NCI-H2171 (cell line): ENCODE measurements at regions not wholly inside any gene's neighbourhood (a gene's known extent, or its start where the extent isn't known, plus 50 kb on each side); places are given as distances from the start of the nearest gene placed in this dataset.
"Not testable (repeated sequence)": the region's sequence is repeated elsewhere in the genome, so short reads cannot be mapped to it uniquely, and the experiment has no call there.

Source experiments
- DNase-seq: peaks from one replicate; lab custom pipeline; 2025; lab: John Stamatoyannopoulos, UW

DNA sequence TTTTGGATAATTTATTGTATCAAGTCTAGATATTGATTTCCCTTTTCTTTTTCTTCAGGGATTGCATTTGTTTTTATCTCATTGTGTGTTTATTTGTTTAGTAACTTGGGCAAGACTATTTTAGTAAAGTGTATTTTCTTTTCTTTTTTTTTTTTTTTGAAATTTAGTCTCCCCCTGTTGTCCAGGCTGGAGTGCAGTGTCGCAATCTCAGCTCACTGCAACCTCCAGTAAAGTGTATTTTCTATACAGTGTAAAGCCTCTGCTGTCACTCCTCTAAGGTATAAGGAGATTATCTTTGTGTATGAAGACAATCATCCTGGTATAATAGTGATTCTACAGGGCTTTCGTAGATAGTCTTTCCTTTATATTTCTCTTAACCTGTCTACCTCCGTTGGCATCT, 2546.0 kb downstream of the PCDH9 start:
- no peak for DNase-seq

DNA sequence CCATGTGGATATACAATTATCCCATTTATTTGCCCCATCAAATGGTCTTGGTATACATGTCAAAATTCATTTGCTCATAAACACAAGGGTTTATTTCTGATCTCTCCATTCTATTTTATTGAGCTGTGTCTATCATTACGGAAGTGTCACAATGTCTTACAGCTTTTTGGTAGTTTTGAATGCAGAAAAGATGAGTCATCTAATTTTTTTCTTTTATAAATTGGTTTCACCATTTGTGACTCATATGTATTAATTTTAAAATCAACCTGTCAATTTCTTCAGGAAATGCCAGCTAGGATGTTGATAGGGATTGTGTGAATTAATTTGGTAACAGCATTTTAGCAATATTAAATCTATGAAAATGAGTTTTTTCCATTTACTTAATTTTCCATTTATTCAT, 2549.4 kb downstream of the PCDH9 start:
- no peak for DNase-seq

DNA sequence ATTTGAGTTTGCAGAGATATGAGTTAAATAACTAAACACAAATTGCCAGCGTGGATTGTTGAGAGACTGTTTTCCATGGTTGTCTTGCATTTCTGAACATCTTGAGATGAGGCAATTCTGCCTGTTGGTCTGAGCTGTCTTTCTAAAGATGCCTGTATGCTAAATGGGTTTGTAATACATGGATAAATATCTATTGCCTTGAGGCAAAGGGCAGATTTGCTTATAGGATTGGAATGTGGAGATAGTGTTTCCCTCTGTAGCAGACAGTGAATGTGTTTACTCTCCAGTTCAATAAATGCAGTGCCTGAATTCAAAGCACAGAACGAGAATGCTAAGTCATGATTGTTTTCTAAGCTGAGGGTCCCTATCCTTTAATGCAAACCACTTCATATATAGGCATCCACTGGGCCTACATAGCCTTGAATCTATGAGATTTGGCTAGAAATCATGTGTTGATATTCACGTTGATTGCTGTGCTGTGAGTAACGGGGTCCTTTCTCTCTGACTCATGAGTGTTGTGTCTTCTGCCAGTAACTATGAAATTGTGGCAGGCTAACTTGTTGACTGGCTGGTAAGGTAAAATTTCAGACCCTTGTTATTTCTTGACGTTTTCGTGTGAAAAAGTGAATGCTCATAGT, 2554.8 kb downstream of the PCDH9 start:
- DNase-seq, result no peak

DNA sequence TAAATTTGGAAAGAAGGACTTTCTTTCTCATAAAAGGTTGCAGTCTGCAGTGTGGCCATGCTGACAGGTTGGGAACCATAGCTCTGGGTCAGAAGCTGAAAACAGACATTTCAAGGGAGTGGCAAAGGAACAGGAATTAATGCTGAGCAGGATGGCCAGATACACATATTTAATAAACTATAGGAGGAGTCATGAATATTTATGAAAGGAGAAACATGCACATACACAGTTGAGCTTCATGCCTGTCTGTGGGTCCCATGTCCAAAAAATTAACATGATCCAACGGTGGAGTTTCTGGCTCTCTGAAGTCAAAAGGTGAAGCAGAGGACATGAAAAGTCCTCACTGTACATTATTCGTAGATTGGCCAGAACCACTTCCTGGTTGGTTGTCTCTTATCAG, 2556.0 kb downstream of the PCDH9 start:
- no peak for DNase-seq

DNA sequence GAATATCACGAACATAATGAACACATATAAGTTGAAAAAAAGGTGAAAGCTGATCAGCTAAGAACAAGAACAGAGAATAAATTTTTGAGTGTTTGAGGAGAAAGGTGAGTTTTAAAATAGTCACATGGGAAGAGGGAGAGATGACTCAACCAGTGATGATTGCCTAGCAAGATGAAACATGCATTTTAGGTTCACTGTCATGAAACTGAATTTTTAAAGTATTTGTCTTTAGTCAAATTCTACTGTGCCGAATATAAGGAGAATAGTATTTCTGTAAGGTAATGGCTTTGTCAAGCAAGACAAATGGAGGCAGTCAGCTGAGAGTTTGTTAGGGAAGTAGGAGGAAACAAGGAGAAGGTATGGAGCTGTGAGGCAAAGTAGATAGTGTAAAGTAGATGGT, 2557.4 kb downstream of the PCDH9 start:
- no peak for DNase-seq

DNA sequence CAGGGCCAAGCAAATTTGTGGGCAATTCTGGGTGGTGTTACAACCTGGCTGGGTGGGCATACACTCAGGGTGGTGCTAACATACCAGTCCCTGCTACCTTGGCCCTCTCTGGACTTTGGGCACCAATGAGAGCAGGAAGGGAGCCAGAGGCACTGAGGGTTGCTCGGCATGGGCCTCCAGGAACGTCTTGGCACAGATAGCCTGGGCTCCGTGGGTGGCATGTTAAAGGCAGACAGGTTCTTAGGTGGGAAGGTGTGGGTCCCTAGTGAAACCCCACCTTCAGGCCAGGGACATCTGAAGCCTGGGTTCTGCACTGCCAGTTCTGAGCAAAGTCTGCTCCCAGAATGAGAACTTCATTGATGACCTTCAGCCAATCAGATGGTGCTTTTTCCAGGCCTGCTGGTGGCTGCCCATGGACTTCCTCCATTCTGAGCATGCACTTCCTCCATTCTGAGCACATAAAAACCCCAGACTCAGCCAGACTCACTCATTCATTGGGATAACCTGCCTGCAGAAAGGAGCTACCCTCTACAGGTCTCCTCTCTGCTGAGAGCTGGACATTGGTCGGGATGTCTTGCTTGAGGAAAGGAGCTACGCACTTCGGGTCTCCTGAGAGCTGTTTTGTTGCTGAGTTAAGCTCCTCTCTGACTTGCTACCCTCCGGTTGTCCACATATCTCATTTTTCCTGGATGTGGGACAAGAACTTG, 2567.1 kb downstream of the PCDH9 start:
- no peak for DNase-seq

DNA sequence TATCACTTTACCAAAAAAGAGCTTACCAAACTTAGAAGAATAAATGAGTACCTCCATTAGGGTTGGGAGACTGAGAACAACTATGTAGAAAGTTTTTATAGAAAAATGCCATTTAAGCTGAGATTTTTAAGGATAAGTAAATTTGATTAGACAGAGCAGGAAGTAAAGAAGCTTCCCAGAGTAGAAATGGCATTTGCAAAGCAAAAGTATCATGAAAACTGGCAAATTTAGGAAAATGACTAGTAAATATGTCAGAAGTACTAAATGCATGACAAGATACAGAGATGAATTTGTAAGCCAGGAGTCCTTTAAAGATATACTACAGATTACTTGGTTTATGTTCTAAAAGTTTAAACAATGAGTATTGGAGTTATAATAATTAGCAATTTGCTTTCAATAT, 2581.8 kb downstream of the PCDH9 start:
- no peak for DNase-seq

DNA sequence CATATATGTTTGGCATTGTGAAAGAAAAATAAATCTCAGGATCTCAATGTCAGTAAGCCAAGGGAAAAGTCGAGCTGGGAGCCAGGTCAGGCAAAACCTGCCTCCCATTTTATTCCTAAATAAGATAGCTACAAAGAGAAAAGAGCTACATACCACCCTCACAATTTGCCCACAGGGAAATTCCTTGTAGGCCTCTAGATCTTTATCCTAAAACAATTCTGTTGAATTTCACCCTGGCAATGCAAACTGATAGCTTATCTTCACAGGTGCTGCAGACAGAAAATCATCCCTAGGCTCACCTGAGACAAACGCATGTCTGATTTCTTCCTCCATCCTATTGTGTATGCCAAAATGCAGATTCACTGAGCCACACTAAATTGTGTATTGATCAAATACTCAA, 2587.1 kb downstream of the PCDH9 start:
- DNase-seq, result no peak

DNA sequence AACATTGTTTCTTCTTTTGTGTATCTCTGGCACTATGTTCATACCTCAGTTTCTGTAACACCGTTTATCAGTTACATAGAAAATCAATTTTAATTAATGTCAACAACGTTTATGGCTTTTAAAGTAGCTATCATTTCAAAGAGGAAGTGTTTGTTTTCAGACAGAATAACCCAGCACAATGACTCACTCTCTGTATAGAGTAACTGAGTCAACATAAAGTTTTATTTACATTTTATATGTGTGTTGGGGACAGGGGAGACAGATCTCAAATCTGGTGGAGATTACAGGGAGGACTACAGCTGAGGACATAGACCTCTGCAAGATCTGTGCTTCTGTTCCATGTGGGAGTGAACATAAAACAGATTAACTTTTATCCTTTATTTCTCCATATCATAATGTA, 2590.1 kb downstream of the PCDH9 start:
- no peak for DNase-seq

DNA sequence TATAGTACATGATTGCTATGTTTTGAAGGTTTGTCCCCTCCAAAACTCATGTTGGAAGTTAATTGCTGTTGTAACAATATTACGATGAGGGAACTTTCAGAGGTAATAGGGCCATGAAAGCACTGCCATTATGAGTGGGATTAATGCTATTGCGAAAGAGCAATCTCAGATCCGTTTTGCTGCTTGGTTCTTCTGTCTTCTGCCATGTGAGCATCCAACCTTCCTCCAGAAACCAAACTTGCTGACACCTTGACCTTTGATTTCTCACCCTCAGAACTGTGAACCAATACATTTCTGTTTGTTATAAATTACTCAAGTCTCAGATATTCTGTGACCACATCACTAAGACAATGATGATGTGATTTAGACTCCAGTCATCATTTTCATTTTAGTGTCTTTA, 2590.9 kb downstream of the PCDH9 start:
- DNase-seq, result no peak

DNA sequence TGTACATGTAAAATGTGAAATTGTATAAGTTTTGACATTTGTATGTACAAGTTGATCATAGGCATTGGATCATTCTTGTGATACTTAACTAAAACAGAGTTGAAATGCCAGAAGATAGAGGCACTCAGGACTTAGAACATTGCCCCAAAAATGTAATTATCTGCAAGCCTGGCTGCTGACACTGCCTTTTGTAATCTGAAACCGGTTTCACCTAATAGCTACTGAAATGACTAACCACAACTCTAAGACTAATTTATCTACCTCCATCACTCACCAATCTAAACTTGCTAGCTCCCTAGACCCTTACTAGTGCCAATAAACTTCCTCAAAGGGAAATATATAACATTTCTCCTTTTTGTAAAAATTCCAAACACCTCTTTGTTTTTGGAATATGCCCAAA, 2596.2 kb downstream of the PCDH9 start:
- DNase-seq, result no peak

DNA sequence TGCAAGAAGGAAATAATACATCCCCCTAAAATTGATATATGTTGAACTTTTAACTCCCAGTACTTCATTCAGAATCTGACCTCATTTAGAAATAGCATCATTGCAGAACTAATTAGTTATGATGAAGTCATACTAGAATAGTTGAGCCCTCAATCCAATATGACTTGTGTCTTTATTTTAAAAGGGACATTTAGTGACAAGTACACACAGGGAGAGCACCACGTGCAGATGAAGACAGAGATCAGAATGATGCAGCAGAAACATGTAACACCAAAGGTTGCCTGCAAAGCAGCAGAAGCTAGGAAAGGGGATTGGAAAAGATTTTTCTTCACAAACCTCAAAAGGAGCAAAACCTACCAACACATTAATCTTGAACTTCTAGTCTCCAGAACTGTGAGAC, 2602.5 kb downstream of the PCDH9 start:
- DNase-seq, result no peak

DNA sequence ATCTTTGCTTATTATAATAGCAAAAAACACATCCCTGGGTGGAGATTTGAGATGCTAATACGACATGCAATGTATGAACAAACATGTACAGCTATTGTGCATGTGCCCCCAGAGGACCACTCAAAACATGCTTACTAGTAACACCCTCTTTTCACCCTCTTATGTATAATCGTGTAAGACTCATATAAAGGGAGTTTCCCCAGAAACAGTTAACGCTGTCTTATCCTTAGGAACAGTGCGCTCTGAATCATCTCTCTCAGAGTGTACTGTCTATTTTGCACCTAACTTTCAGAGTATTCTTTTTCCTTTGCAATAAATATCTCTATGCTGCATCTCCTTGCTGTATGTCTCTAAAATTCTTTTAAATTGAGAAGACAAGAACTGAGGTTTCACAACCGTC, 2604.0 kb downstream of the PCDH9 start:
- no peak for DNase-seq

DNA sequence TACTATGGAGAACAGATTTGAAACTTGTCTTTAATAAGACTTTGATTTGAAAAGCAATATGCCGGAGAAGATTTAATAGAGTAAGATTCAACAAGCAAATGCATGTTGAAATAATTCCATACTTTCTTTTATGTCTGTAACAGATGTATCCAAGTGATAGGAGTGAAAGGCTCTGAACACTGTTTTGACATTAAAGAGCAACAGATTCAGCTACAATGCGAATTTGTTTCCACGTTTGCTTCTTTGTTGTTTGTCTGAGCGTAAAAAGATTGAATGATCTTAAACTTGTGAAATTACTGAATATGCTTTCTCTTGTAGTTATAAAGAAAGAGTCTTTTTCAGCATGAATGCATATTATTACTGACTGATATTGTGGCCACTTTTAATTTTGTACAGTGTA, 2612.9 kb downstream of the PCDH9 start:
- DNase-seq, result no peak

DNA sequence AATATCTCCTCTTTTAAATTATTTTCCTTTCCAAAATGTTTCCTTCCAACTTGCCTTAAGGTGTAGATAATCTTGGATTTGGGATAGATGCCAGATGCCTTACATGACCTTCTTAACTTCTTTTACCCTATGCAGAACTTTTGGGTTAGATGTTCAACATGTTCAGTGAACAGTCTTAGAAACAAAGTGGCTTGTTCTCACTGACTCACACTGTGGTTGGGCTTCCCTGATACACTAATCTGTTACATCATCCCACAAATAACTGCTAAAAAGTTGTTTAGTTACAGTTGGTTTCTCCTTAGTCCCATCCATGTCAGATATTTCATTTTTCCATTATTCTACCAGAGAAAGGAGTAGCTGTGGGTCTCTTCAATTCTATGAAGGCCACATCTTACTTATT, 2638.2 kb downstream of the PCDH9 start:
- DNase-seq, result no peak

DNA sequence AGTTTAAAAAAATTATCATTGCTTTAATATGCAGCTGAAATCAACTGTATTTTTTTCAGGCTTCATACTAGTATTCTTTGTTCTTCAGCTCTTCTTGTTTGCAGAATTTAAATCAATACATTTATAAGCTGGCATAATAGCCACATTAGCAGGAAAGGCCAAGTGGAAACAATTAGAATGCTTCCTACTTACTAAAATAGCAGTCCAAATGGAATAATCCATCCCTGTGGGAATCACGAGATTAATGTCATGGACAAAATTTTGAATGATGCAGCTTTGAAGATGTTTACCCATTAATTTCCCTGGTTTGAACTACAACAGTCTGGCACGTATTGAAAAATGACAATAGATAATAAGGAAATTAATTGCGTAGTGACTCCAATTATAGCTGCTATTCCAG, 2650.8 kb downstream of the PCDH9 start:
- no peak for DNase-seq

DNA sequence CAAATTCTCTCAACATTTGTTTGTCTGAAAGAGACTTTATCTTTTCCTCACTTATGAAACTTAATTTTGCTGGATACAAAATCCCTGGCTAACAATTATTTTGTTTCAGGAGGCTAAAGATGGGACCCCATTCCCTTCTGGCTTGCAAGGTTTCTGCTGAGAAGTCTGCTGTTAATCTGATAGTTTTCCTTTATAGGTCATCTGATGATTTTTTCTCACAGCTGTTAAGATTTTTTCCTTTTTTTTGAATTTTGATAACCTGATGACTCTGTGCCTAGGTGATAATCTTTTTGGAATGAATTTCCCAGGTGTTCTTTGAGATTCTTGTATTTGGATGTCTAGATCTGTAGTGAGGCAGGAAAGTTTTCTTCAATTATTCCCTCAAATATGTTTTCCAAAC, 2661.4 kb downstream of the PCDH9 start:
- no peak for DNase-seq

DNA sequence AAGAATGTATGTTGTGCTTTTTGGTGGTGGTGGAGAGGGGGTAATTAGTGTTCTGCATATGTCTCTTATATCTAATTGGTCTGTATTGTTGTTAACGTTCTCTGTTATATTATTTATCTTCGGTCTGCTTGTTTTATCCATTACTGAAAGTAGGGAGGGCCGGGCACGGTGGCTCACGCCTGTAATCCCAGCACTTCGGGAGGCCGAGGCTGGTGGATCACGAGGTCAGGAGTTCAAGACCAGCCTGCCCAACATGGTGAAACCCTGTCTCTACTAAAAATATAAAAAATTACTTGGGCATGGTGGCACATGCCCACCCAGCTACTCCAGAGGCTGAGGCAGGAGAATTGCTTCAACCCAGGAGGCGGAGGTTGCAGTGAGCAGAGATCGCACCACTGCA, 2672.1 kb downstream of the PCDH9 start:
- not testable (repeated sequence) for DNase-seq

DNA sequence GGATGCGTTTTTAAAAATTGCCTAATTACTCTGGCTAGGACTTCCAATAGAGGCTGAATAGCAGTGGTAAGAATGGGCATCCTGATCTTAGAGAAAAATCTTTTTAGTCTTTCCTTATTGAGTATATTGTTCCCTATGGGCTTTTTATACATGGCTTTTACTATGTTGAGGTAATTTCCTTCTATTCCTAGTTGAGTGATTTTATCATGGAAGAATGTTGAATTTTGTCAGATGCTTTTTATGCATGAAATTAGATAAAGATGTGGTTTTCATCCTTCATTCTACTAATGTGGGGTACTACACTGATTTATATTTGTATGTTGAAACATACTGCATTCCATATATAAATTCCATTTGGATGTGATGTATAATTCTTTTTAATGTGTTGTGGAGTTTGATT, 2673.8 kb downstream of the PCDH9 start:
- no peak for DNase-seq

DNA sequence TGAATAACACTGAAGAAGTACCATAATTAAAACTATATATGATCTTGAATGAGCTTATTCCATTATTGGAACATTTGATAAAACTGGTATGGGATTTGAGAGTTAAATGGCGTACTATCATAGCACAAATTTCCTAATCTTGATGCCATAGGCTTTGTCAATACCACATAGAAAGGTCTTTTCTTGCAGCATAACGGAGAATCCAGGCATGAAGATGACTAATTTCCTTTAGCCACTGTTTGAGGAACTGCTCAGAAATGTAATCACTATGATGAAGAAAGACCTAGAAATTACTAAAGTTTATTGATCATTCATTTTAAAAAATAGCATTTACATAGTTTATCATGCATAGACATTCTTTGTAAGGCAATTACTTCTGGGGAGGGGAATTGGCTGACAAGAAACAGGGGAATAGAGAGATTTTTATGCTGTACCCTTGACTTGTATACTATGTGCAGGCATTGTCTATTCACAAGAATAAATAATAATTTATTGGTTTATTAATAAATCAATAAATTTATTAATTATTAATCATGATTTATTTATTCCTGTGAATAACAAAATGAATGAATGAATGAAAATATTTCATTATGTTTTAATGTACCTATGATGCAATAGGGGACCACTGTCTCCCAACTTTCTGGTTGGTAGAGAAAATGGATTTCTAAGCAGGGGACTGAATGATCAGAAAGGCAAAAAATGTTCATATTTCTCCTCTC, 2676.6 kb downstream of the PCDH9 start:
- no peak for DNase-seq

DNA sequence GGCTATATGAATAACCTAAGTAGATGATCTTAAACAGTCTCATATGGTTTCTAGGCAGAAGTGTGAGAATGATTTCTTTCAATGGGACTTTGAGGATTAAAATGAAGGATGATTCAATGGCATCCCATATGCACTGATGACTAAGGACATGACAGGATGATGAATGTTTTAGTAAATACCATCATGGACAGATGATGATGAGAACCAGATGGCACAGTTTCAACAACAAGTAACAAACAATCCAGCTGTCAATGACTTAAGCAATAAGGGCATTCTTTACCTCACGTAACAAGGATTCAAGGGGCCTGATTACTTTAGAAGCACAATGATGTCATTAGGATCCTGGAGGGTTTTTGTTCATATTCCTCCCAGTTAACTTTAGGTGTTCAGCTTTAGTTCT, 2678.4 kb downstream of the PCDH9 start:
- no peak for DNase-seq

DNA sequence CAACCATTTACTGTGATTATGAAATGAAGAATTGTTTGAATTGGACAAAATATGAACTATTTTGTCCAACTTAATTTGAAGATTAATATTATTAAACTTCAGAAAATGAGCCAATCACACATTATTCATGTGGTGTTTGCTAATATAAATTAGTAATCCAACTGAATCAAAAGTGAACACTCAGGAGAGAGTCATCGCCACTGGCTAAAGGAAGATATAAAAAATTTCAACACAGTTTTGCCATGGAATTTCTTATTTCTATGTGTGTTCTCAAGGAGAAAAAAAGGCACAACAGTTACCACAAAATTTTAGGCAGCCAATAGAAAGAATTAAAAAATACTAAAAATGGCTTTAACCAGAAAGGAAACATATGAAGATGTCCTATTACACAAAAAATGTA, 2683.8 kb downstream of the PCDH9 start:
- DNase-seq, result no peak

DNA sequence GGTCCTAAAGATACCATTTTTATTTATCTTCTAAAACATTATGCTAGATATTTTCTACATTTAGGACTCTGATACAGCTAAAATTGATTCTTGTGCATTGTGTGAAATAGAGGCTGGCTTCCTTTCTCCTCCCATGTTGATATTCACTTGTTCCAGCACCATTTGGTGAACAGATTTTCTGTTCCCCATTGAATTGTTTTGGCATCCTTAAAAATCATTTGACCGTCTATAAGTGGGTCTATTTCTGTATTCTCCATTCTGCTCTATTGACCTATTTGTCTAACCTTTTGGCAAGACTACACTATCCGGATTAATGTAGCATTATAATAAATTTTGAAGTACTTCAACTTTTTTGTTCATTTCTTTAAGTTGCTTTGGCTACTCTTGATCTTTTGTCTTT, 2689.2 kb downstream of the PCDH9 start:
- no peak for DNase-seq

DNA sequence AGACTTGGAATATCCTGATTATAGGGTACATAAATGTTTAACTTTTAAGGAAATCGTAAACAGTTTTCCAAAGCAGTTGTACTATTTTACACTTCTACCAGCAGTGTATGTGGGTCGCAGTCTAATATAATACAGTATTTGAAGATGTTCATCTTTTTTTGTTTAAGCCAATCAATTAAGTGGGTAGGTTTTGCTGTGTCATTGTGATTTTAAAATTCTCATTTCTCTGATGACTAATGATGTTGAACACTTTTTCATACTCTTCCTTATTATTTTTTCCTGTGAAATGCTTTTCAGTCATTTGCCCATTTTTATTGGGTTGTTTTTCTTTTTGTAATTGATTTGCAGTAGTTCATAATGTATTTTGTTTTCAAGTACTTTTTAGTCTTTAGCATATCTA, 2689.7 kb downstream of the PCDH9 start:
- DNase-seq, result no peak
